OCI-LY7 (cell line): ENCODE measurements at regions not wholly inside any gene's neighbourhood (a gene's known extent, or its start where the extent isn't known, plus 50 kb on each side); places are given as distances from the start of the nearest gene placed in this dataset.

ENCODE experiments used
- BruUV-seq: library from RNA; stranded (reverse); fragments of 400-500 nt; replicated peaks from 2 replicates; lab custom pipeline; 2021; lab: Mats Ljungman, UMichigan
- CTCF ChIA-PET: fragments of 300-600 bp; sonication (Branson Sonifier 250); formaldehyde crosslinking; loops from one replicate; lab custom pipeline; 2022; ENCODE audit warnings: antibody characterized with exemption; ENCODE audit not compliant: unreplicated experiment; lab: Charles Lee
- POLR2A ChIA-PET: fragments of 300-600 bp; sonication (Branson Sonifier 250); formaldehyde crosslinking; loops from one replicate; lab custom pipeline; 2022; ENCODE audit warnings: antibody characterized with exemption; lab: Charles Lee
- DNase-seq: peaks from one replicate; pipeline ENCODE4 v3.0.0-alpha.2; 2015; ENCODE audit warnings: low spot score
- H2AFZ ChIP-seq: fragments of 200-600 bp; sonication (generic), shearing (Covaris generic); 2 replicates; pipeline ENCODE4 v1.6.1; 2014; ENCODE audit warnings: mild to moderate bottlenecking, antibody characterized with exemption, low read length, moderate library complexity
- H3K27ac ChIP-seq: fragments of 200-600 bp; sonication (generic); 2 replicates; pipeline ENCODE4 v1.5.1; 2014; ENCODE audit warnings: mixed run types, low read depth, mild to moderate bottlenecking, moderate library complexity, low read length, inconsistent platforms; ENCODE audit not compliant: poor library complexity, severe bottlenecking
- H3K36me3 ChIP-seq: fragments of 200-600 bp; sonication (generic); 2 replicates; pipeline ENCODE4 v1.6.1; 2014; ENCODE audit warnings: mild to moderate bottlenecking, antibody characterized with exemption, low read length, moderate library complexity, mixed read lengths; ENCODE audit not compliant: insufficient read depth
- H3K4me1 ChIP-seq: fragments of 200-600 bp; sonication (generic); 2 replicates; pipeline ENCODE4 v1.5.1; 2014; ENCODE audit warnings: mild to moderate bottlenecking, low read length; ENCODE audit not compliant: insufficient read depth, poor library complexity, severe bottlenecking
- H3K4me2 ChIP-seq: fragments of 200-600 bp; sonication (generic); 2 replicates; pipeline ENCODE4 v1.6.1; 2014; ENCODE audit warnings: mild to moderate bottlenecking, low read length
- H3K4me3 ChIP-seq: fragments of 200-600 bp; sonication (generic); 2 replicates; pipeline ENCODE4 v1.5.1; 2014; ENCODE audit warnings: mild to moderate bottlenecking, low read depth, low read length; ENCODE audit not compliant: poor library complexity, severe bottlenecking
- H3K79me2 ChIP-seq: fragments of 200-600 bp; sonication (generic); 2 replicates; pipeline ENCODE4 v1.6.1; 2016; ENCODE audit warnings: low read depth, mild to moderate bottlenecking, low read length, moderate library complexity, mixed read lengths; ENCODE audit not compliant: insufficient read depth
- H3K9me2 ChIP-seq: fragments of 200-600 bp; sonication (generic); 2 replicates; pipeline ENCODE4 v1.6.1; 2016; ENCODE audit warnings: mild to moderate bottlenecking, low read length, mixed read lengths; ENCODE audit not compliant: insufficient read depth
- H3K9me3 ChIP-seq: fragments of 200-600 bp; sonication (generic); 2 replicates; pipeline ENCODE4 v1.6.1; 2014; ENCODE audit warnings: mild to moderate bottlenecking, mixed run types, low read length, mixed read lengths
- H4K20me1 ChIP-seq: fragments of 200-600 bp; sonication (generic); 2 replicates; pipeline ENCODE4 v1.6.1; 2014; ENCODE audit warnings: mild to moderate bottlenecking, antibody characterized with exemption, low read length, moderate library complexity, mixed read lengths; ENCODE audit not compliant: insufficient read depth
- CTCF ChIP-seq: fragments of 200-600 bp; sonication (generic); conservative IDR thresholded peaks from 2 replicates; pipeline ENCODE4 v1.5.1; 2014; ENCODE audit warnings: mild to moderate bottlenecking, antibody characterized with exemption, low read length, moderate library complexity, mixed read lengths
- EZH2phosphoT487 ChIP-seq: fragments of 200-600 bp; sonication (generic); IDR thresholded peaks from 2 replicates; pipeline ENCODE4 v1.6.1; 2018; ENCODE audit warnings: low read depth, borderline replicate concordance, mild to moderate bottlenecking, mixed run types, antibody characterized with exemption, low read length, moderate library complexity, mixed read lengths
- intact Hi-C: fragments of 100-400 bp; cut with micrococcal nuclease; formaldehyde crosslinking; loops from one replicate; pipeline ENCODE4 v1.10.0; 2022; ENCODE audit not compliant: unreplicated experiment

- Histone ChIP-seq H3K4me3 (no peak overlapping the region), H3K4me1 (no peaks in the 10 kb centered on the region), H3K4me2 (no peak overlapping the region), H3K27ac (no peak overlapping the region), H3K79me2 (no peaks in the 10 kb centered on the region), H3K9me2 (no peaks in the 10 kb centered on the region), H3K36me3 (no peaks in the 10 kb centered on the region), H3K9me3 (no peaks in the 10 kb centered on the region), H4K20me1 (no peaks in the 10 kb centered on the region), H2AFZ (no peak overlapping the region)
- CTCF ChIA-PET, result no interaction called here
- POLR2A ChIA-PET, result interaction anchor here (1.5 kb wide), 1 partner anchor 9 kb away, joined by 5 read pairs; no protein-coding TSS in a partner anchor
- DNase-seq, result no peak
- no TSS peak for BruUV-seq
- intact Hi-C loops, result no loop called here
- TF ChIP-seq CTCF (no peak), EZH2phosphoT487 (no peak)
Observed at GRCh38 chr13:59490651-59491050, 673.1 kb downstream of the DIAPH3 start.

GRCh38 chr13:59492030-59492636, 671.6 kb downstream of the DIAPH3 start:
- Histone ChIP-seq H3K4me3 (no peak overlapping the region), H3K9me2 (no peaks in the 10 kb centered on the region), H3K4me2 (no peak overlapping the region), H3K79me2 (no peaks in the 10 kb centered on the region), H3K9me3 (no peaks in the 10 kb centered on the region), H4K20me1 (no peaks in the 10 kb centered on the region), H3K36me3 (no peaks in the 10 kb centered on the region), H2AFZ (no peak overlapping the region), H3K27ac (no peak overlapping the region), H3K4me1 (no peaks in the 10 kb centered on the region)
- no TSS peak for BruUV-seq
- ChIA-PET POLR2A (interaction anchor here (0.6 kb wide), 1 partner anchor 131 kb away, joined by 3 read pairs; no protein-coding TSS in a partner anchor), CTCF (interaction anchor here (0.6 kb wide), 1 partner anchor 37 kb away, joined by 3 read pairs; no protein-coding TSS in a partner anchor)
- TF ChIP-seq CTCF (no peak), EZH2phosphoT487 (no peak)
- intact Hi-C loops, result no loop called here
- no peak for DNase-seq

GRCh38 chr13:59493436-59493965, 670.2 kb downstream of the DIAPH3 start:
- CTCF ChIA-PET, result no interaction called here
- TF ChIP-seq EZH2phosphoT487, result no peak
- no peak overlapping the region for H2AFZ ChIP-seq

More at GRCh38 chr13:59493436-59493965, 670.2 kb downstream of the DIAPH3 start:
- Histone ChIP-seq H3K4me3 (no peak overlapping the region), H3K27ac (no peak overlapping the region), H4K20me1 (no peaks in the 10 kb centered on the region), H3K79me2 (no peaks in the 10 kb centered on the region), H3K36me3 (no peaks in the 10 kb centered on the region), H3K9me2 (no peaks in the 10 kb centered on the region), H3K4me1 (no peaks in the 10 kb centered on the region), H3K4me2 (no peak overlapping the region), H3K9me3 (no peaks in the 10 kb centered on the region)
- BruUV-seq, result no TSS peak
- POLR2A ChIA-PET, result no interaction called here
- DNase-seq, result no peak
- intact Hi-C loops, result no loop called here
